ENCODE measurements at regions not wholly inside any gene's neighbourhood (a gene's known extent, or its start where the extent isn't known, plus 50 kb on each side); places are given as distances from the start of the nearest gene placed in this dataset.

DNA sequence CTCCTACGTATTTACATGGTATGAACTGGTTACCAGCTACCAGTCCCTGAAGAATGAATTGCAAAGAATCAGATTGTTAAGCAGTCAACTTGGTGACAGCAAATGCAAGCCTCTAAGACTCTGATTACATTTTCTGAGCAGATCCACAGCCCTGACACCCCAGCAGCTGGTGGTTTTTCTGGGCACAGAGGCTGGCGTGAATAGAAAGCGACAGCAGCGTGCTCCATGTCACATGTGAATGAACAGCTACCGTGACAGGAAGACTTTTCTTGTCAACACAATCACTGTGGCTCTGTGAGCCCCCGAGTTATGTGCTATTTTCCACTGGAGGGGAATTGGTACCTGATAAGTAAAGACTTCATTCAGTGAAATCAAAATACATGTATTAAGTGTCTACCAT, 93.2 kb upstream of the CBLN2 start:
- TF ChIP-seq, protein P1, sequence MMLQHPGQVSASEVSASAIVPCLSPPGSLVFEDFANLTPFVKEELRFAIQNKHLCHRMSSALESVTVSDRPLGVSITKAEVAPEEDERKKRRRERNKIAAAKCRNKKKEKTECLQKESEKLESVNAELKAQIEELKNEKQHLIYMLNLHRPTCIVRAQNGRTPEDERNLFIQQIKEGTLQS (IDR thresholded peaks at IDR 0.05; ENCODE audit: borderline replicate concordance, extremely low read depth, low read depth, low read length): no peak
- TF ChIP-seq, protein P2, sequence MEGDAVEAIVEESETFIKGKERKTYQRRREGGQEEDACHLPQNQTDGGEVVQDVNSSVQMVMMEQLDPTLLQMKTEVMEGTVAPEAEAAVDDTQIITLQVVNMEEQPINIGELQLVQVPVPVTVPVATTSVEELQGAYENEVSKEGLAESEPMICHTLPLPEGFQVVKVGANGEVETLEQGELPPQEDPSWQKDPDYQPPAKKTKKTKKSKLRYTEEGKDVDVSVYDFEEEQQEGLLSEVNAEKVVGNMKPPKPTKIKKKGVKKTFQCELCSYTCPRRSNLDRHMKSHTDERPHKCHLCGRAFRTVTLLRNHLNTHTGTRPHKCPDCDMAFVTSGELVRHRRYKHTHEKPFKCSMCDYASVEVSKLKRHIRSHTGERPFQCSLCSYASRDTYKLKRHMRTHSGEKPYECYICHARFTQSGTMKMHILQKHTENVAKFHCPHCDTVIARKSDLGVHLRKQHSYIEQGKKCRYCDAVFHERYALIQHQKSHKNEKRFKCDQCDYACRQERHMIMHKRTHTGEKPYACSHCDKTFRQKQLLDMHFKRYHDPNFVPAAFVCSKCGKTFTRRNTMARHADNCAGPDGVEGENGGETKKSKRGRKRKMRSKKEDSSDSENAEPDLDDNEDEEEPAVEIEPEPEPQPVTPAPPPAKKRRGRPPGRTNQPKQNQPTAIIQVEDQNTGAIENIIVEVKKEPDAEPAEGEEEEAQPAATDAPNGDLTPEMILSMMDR (IDR thresholded peaks at IDR 0.05 in 2 of 3, conservative IDR thresholded peaks at IDR 0.05 in 1 of 3; ENCODE audit: control insufficient read depth in 2 of 3, extremely low read depth in 1 of 3, insufficient read depth in 1 of 3, low read depth in 3 of 3, low read length in 3 of 3): no peak
- TF ChIP-seq SP1 (IDR thresholded peaks at IDR 0.05; ENCODE audit: low read depth, low read length): no peak
- no peak for TF ChIP-seq BRCA1 (IDR thresholded peaks at IDR 0.05; ENCODE audit: low read depth, low read length)
- TF ChIP-seq NFYA (IDR thresholded peaks at IDR 0.05; ENCODE audit: borderline replicate concordance, low read depth, low read length): no peak
- no peak for TF ChIP-seq RBBP5 (conservative IDR thresholded peaks at IDR 0.05)
- TF ChIP-seq CBX3 (IDR thresholded peaks at IDR 0.05; ENCODE audit: borderline replicate concordance, low read depth): no peak
